Stimulated activated CD8-positive, alpha-beta memory T cell treated with anti-CD3 and anti-CD28 coated beads, Interleukin-15, amount 100 ng/mL, for 1 hour (primary cell): ENCODE measurements at regions not wholly inside any gene's neighbourhood (a gene's known extent, or its start where the extent isn't known, plus 50 kb on each side); places are given as distances from the start of the nearest gene placed in this dataset.
A peak's percentile ranks its signal among the peaks of the same experiment; 100 is the strongest.

Experiments used
- DNase-seq: peaks from one replicate; pipeline ENCODE4 v3.0.0-alpha.2; 2020; ENCODE audit warnings: low read depth

DNA sequence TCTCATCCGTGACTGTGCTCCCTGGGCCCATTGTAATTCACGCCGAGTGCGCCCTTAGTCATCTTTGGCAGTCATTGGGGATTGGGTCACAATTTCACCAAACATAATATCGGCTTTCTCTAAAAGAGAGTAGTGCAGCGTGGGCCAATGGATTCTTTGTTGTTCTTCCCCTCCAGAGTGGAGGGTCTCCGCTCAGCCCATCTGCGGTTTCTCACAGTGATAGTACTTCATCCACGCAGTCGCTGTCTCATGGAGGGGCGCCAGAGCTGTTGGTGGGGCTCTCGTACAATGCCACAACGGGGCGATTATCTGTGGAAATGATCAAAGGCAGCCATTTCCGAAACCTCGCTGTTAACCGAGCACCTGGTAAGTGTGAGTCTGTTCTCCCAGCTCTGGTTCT lies 321.8 kb downstream of the SNAPC1 start:
- no peak for DNase-seq

GRCh38 chr14:62087191-62087590 lies 325.0 kb downstream of the SNAPC1 start:
- no peak for DNase-seq

GRCh38 chr14:62093736-62094135 lies 331.5 kb downstream of the SNAPC1 start:
- DNase-seq: no peak

DNA sequence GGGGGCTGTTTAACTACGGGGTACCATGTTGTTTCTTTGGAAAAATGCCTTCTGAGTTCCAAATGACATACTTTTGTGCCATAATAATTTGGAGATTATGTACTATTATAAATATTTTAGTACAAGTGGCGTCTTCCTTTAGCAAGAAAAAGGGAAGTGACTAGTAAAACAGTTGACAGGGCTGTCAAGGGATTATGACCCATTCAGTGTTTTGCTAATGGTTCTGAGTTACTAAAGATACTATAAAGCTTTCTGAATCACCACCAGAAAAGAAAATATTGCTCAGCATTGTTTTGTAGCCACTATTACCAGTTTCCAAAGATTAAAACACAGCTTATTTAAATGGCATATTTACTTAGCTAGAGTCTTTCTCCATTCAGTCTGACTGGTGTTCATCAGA lies 334.9 kb downstream of the SNAPC1 start:
- DNase-seq: no peak

DNA sequence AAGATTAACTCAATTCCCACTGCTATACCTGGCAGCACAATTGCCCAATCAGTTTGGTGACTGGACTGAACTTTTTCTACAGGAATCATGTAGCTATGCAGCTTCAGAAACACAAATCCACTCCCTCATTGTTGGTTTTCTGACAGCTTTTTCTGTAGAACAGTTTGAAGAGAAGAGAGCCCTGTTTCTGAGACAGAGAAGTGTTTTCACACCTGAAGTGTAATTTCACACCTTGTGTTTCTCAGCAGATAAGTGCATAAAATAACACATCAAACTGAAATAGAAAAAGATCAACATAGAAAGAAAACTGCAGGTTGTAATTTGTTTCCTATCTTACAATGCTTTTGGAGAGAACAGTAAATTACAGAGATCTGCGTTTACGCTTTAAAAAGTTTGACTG lies 335.6 kb downstream of the SNAPC1 start:
- no peak for DNase-seq

GRCh38 chr14:62098357-62098756 lies 336.1 kb downstream of the SNAPC1 start:
- DNase-seq: no peak

DNA sequence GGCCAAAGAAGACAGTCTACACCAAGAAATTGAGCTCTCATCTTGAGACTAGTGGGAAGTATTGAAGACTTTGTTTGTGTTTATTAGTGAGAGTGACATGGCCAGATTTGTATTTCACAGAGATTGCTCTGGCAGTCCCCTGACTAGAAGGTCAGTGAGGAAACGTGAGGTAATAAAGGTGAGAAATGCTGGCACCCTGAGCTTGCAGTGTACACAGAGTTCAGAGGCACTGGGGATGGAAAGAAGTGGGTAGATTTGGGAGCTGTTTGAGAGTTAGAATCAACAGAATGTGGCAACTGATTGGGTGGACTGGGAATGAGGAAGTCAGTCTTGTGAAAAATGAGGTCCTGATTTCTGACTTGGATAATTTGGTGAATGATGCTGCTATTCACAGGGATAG lies 336.9 kb downstream of the SNAPC1 start:
- no peak for DNase-seq

GRCh38 chr14:62101189-62101588 lies 339.0 kb downstream of the SNAPC1 start:
- DNase-seq: no peak

- DNase-seq: no peak
These were observed 339.6 kb downstream of the SNAPC1 start for GRCh38 chr14:62101673-62102348.

GRCh38 chr14:62102349-62102725 lies 340.1 kb downstream of the SNAPC1 start:
- no peak for DNase-seq

DNA sequence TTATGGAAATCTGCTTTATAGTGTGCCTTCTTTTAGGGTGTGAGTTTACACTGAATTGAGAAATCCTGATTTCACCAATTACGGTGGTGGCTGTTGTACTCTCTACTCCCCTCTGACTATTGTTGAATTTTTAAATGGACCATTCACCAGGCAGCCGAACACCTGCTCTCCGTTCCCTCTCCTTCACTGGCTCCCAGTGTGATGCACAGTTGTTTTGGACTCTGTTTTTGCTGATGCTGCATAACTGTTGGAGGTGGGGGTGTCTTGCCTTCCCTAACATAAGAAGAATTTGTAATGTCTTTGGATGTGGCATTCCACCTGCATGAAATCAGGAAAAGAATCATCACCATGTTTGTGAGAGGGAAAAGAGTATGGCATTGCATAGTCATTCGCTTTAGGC lies 341.2 kb downstream of the SNAPC1 start:
- DNase-seq: no peak

DNA sequence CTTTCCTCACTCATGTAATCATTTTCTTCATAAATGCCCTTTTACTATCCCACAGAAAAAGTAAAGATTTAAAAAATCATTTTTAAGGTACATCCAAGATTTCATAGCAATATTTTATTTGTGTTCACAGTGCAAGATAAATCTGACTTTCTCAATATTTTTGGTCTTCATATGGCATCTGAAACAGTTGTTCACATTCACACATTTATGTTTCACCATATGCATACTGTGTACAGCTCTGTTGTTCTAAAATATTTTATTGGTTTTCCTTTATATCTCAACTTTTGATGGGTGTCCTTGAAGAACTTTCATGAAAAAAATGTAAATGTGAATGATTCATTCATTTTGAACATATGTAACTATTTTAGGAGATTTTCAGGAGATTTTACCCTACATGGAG lies 348.7 kb downstream of the SNAPC1 start:
- DNase-seq: no peak

- peak; percentile 14 for DNase-seq
These were observed 355.0 kb downstream of the SNAPC1 start for GRCh38 chr14:62117010-62117750.

GRCh38 chr14:62117751-62118105 lies 355.5 kb downstream of the SNAPC1 start:
- DNase-seq: no peak

- no peak for DNase-seq
These were observed 356.2 kb downstream of the SNAPC1 start for GRCh38 chr14:62118461-62118860.

DNA sequence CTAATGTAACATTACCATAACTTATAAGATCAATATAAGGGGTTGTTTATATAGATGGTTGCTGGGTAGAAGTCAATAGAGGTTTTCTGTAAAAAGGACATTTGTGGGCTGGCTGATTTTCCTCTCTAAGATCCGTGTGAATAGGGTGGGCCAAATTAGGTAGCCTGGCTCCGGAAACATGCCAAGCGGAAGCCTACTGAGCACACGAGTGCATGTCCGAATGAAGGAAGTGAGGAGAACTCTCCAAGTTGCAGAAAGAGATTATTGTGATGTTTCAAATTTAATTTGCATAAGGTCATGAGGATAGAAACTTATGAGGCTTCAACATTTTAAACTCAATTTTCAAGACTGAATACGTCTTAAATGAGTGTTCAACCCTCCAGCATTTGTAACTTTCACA lies 356.7 kb downstream of the SNAPC1 start:
- no peak for DNase-seq

DNA sequence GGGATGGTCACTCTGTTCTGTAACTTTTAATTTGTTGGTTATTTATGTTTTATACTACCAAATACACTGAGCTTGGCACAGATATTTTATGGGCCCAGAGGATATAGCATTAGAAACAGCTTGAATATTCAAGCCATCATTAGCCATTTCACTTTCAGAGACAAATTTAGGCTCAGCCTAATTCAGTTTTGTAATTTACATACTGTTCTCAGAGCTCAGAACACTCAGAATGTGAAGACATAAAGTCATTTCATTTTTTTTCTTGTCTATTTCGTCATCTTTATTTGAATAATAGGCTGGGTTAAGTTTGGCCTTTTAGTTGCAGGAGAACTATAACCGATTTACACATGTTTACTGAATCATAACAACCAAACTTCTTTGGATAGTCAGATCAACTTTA lies 361.7 kb downstream of the SNAPC1 start:
- no peak for DNase-seq

- no peak for DNase-seq
These were observed 363.6 kb downstream of the SNAPC1 start for GRCh38 chr14:62125793-62126192.

GRCh38 chr14:62126879-62127478 lies 364.8 kb downstream of the SNAPC1 start:
- DNase-seq: no peak

DNA sequence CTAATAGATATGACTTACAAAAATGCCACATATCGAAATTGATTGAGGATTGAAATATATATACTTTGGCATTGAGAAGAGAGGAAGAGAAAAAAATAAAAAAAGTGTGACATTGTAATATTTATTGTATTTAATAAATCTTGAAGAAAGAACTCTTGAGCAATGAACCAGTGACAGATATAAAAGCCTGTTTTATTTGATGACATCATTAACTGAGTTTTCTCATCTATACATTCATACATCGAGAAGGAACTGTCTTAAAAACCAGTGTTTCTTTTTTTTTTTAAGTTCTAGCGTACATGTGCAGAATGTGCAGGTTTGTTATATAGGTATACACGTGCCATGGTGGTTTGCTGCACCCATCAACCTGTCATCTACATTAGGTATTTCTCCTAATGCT lies 368.2 kb downstream of the SNAPC1 start:
- no peak for DNase-seq

DNA sequence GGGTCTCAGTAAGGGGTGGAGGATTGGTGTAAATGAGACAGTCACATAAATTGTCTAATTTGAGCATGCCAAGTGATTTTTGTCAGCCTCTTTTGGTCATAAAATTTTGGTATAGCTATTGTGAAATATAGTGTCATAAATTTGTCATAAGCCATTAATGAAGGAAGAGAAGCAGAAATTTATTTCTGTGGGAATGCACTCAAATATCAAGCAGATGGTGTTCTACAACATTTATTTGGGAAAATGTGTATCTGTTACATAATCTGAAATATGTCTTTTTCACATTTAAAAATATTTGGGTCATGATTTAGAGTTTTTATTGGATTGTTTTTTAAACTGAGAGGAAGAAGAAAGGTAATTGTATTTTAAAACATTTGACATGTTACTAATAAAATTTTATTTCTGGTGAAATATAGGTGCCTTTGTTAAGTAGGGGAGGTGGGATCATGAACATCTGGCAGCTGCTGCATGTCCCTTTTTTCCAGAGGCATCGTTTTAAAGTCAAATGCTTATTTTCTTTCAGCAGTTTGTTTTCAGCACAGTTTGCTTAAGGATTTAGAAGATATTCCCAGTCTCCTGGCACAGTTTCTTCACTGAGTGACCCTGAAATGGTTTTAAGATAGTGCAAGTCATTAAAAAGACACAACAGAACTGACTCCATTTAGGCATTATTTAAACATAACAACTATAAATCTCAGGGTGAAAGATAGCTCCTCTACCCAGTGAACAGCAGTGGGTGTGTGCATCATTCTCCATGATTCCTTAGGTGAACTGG lies 371.7 kb downstream of the SNAPC1 start:
- DNase-seq: no peak

DNA sequence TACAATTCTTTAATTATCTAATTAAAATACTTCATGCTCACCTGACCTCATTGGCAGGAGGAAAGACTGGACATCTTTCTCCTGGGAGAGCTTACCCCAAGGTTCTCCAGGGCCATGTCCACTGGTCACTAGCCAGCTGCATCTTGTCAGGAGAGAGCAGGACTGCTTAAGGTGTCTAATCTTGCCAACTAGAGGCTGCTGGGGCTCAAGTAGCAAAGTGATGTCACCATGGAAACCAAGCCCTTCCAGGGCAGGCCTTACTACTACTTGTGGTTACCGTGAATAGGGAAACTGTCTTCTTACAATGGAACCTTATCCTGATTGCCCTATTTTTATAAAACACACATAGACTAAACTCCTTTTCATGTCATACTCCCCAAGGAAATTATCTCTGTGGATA lies 376.4 kb downstream of the SNAPC1 start:
- DNase-seq: no peak

DNA sequence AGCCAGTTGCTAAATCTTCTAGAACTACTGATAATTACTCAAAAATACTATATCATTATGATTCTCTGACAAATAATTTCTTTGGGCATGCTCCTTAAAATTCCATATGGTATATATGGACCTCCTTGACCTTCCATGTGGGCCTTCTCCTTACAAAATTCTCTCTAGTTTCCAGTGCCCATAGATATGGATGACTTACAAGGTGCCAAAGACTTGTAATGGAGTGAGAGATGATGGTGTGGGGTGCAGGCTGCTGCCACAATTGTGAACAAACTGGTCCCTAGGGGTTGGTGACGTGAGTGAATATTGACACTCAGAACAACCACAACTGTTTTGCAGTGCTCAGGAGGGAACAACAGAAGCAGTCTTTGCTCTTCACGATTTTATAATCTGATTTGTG lies 378.9 kb downstream of the SNAPC1 start:
- no peak for DNase-seq
